MM.1S (cell line): ENCODE measurements at regions not wholly inside any gene's neighbourhood (a gene's known extent, or its start where the extent isn't known, plus 50 kb on each side); places are given as distances from the start of the nearest gene placed in this dataset.

Experiments used
- DNase-seq: peaks from one replicate; pipeline ENCODE4 v3.0.0-alpha.2; 2015
- H2AFZ ChIP-seq: fragments of 300-600 bp; sonication (generic); 2 replicates; pipeline ENCODE4 v1.6.0; 2016; ENCODE audit warnings: antibody characterized with exemption, low read length
- H3F3A ChIP-seq: fragments of 300-600 bp; sonication (generic); 2 replicates; pipeline ENCODE4 v1.6.1; 2016; ENCODE audit warnings: mild to moderate bottlenecking, antibody characterized with exemption, low read length, moderate library complexity, mixed read lengths; ENCODE audit not compliant: insufficient read depth
- H3K27ac ChIP-seq: fragments of 300-600 bp; sonication (generic); 2 replicates; pipeline ENCODE4 v1.5.1; 2016; ENCODE audit warnings: mild to moderate bottlenecking, low read length
- H3K27me3 ChIP-seq: fragments of 300-600 bp; sonication (generic); replicated peaks from 2 replicates; pipeline ENCODE4 v1.6.0; 2016; ENCODE audit warnings: low read length; ENCODE audit not compliant: insufficient read depth
- H3K36me3 ChIP-seq: fragments of 300-600 bp; sonication (generic); replicated peaks from 2 replicates; pipeline ENCODE4 v1.6.1; 2016; ENCODE audit warnings: mild to moderate bottlenecking, low read length, mixed read lengths; ENCODE audit not compliant: insufficient read depth
- H3K4me1 ChIP-seq: fragments of 300-600 bp; sonication (generic); 2 replicates; pipeline ENCODE4 v1.6.1; 2016; ENCODE audit warnings: low read length, mixed read lengths
- H3K4me2 ChIP-seq: fragments of 300-600 bp; sonication (generic); 2 replicates; pipeline ENCODE4 v1.6.0; 2016; ENCODE audit warnings: low read depth, low read length
- H3K4me3 ChIP-seq: fragments of 300-600 bp; sonication (generic); 2 replicates; pipeline ENCODE4 v1.5.1; 2016; ENCODE audit warnings: low read length, mixed read lengths
- H3K79me2 ChIP-seq: fragments of 300-600 bp; sonication (generic); 2 replicates; pipeline ENCODE4 v1.6.1; 2016; ENCODE audit warnings: mixed run types, low read length, mixed read lengths
- H3K9ac ChIP-seq: fragments of 300-600 bp; sonication (generic); 2 replicates; pipeline ENCODE4 v1.6.1; 2016; ENCODE audit warnings: low read length, mixed read lengths
- H3K9me2 ChIP-seq: fragments of 300-600 bp; sonication (generic); replicated peaks from 2 replicates; pipeline ENCODE4 v1.6.1; 2016; ENCODE audit warnings: mild to moderate bottlenecking, low read length, mixed read lengths; ENCODE audit not compliant: insufficient read depth
- H3K9me3 ChIP-seq: fragments of 300-600 bp; sonication (generic); replicated peaks from 2 replicates; pipeline ENCODE4 v1.6.1; 2016; ENCODE audit warnings: mild to moderate bottlenecking, low read length, mixed read lengths; ENCODE audit not compliant: insufficient read depth
- H4K20me1 ChIP-seq: fragments of 300-600 bp; sonication (generic); 2 replicates; pipeline ENCODE4 v1.6.1; 2016; ENCODE audit warnings: mild to moderate bottlenecking, low read length, moderate library complexity, mixed read lengths; ENCODE audit not compliant: insufficient read depth
- EZH2 ChIP-seq: fragments of 300-600 bp; sonication (generic); optimal IDR thresholded peaks from 2 replicates; pipeline ENCODE3; 2017; ENCODE audit warnings: low read depth, mild to moderate bottlenecking, antibody characterized with exemption, low read length, mixed read lengths
- EZH2phosphoT487 ChIP-seq: fragments of 300-600 bp; sonication (generic); IDR thresholded peaks from 2 replicates; pipeline ENCODE4 v1.6.1; 2018; ENCODE audit warnings: antibody characterized with exemption, low read length
- TF ChIP-seq, protein P1 (sequence below): fragments of 300-600 bp; sonication (generic); IDR thresholded peaks from 2 replicates; pipeline ENCODE4 v1.5.1; 2016; ENCODE audit warnings: antibody characterized with exemption, low read length, mixed read lengths

GRCh38 chr22:22976033-22976922 lies 88.7 kb downstream of the IGLL5 start:
- Histone ChIP-seq H3F3A (no peaks in the 10 kb centered on the region), H3K4me1 (no peaks in the 10 kb centered on the region), H3K27ac (no peak overlapping the region), H3K4me2 (no peak overlapping the region), H4K20me1 (no peaks in the 10 kb centered on the region), H3K4me3 (no peak overlapping the region), H2AFZ (no peak overlapping the region), H3K79me2 (no peaks in the 10 kb centered on the region), H3K9ac (no peak overlapping the region), H3K27me3 (no peaks in the 10 kb centered on the region), H3K9me3 (no peaks in the 10 kb centered on the region), H3K36me3 (no peaks in the 10 kb centered on the region), H3K9me2 (no peaks in the 10 kb centered on the region)
- DNase-seq, result no peak
- TF ChIP-seq, protein P1, sequence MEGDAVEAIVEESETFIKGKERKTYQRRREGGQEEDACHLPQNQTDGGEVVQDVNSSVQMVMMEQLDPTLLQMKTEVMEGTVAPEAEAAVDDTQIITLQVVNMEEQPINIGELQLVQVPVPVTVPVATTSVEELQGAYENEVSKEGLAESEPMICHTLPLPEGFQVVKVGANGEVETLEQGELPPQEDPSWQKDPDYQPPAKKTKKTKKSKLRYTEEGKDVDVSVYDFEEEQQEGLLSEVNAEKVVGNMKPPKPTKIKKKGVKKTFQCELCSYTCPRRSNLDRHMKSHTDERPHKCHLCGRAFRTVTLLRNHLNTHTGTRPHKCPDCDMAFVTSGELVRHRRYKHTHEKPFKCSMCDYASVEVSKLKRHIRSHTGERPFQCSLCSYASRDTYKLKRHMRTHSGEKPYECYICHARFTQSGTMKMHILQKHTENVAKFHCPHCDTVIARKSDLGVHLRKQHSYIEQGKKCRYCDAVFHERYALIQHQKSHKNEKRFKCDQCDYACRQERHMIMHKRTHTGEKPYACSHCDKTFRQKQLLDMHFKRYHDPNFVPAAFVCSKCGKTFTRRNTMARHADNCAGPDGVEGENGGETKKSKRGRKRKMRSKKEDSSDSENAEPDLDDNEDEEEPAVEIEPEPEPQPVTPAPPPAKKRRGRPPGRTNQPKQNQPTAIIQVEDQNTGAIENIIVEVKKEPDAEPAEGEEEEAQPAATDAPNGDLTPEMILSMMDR, result no peak
- TF ChIP-seq EZH2phosphoT487, result no peak
- no peak for TF ChIP-seq EZH2

GRCh38 chr22:22977479-22978200 lies 90.0 kb downstream of the IGLL5 start:
- H3K4me3 ChIP-seq, result no peak overlapping the region
- no peaks in the 10 kb centered on the region for H3F3A ChIP-seq
- H3K36me3 ChIP-seq, result no peaks in the 10 kb centered on the region
- H3K27me3 ChIP-seq, result no peaks in the 10 kb centered on the region
- no peak overlapping the region for H3K9ac ChIP-seq
- DNase-seq, result no peak
- no peak overlapping the region for H3K27ac ChIP-seq
- H3K9me2 ChIP-seq, result no peaks in the 10 kb centered on the region
- no peaks in the 10 kb centered on the region for H4K20me1 ChIP-seq
- H3K4me1 ChIP-seq, result peaks cover 8% of the 10 kb centered on the region
- no peak overlapping the region for H2AFZ ChIP-seq
- TF ChIP-seq EZH2phosphoT487 (no peak), EZH2 (no peak)
- TF ChIP-seq, protein P1, result no peak
- no peak overlapping the region for H3K4me2 ChIP-seq
- no peaks in the 10 kb centered on the region for H3K9me3 ChIP-seq
- no peaks in the 10 kb centered on the region for H3K79me2 ChIP-seq

- no peaks in the 10 kb centered on the region for H3F3A ChIP-seq
- H3K27me3 ChIP-seq, result no peaks in the 10 kb centered on the region
- no peak for DNase-seq
- no peaks in the 10 kb centered on the region for H3K36me3 ChIP-seq
- TF ChIP-seq EZH2 (no peak), EZH2phosphoT487 (no peak)
- TF ChIP-seq, protein P1, result no peak
- no peaks in the 10 kb centered on the region for H4K20me1 ChIP-seq
- H2AFZ ChIP-seq, result no peak overlapping the region
- H3K9me3 ChIP-seq, result no peaks in the 10 kb centered on the region
- H3K4me3 ChIP-seq, result no peak overlapping the region
- no peaks in the 10 kb centered on the region for H3K9me2 ChIP-seq
- H3K9ac ChIP-seq, result no peak overlapping the region
- no peak overlapping the region for H3K4me2 ChIP-seq
- H3K79me2 ChIP-seq, result no peaks in the 10 kb centered on the region
- H3K4me1 ChIP-seq, result peaks cover 18% of the 10 kb centered on the region
- H3K27ac ChIP-seq, result no peak overlapping the region
These were observed 91.0 kb downstream of the IGLL5 start for GRCh38 chr22:22978637-22979036.
